ENCODE measurements at regions not wholly inside any gene's neighbourhood (a gene's known extent, or its start where the extent isn't known, plus 50 kb on each side); places are given as distances from the start of the nearest gene placed in this dataset.

DNA sequence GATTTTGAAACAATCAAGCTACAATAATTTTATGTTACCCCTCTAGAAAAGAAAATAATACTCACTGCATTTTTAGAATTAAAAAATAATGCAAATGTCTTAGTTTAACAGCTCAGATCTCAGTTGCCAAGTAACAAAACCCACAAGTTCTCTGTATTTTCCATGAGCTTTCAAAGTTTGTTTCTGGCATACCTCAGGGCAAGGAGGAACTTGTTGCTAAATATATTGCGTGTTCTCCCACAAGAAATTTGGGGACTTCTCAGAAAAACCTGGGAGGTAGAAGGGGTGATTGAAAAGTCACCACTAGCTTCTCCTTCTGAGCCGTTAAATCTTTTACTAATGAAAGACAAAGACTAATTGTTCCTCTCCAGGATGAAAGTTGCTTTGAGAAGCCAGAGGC is 236.8 kb upstream of the MARCKS start:
- no peak for TF ChIP-seq POLR2A (IDR thresholded peaks at IDR 0.05; ENCODE audit: low read length)
- no peak for TF ChIP-seq GATA1 (IDR thresholded peaks at IDR 0.05; ENCODE audit: low read depth, low read length)
